H4 (cell line): ENCODE measurements at regions not wholly inside any gene's neighbourhood (a gene's known extent, or its start where the extent isn't known, plus 50 kb on each side); places are given as distances from the start of the nearest gene placed in this dataset.
"Not testable (repeated sequence)": the region's sequence is repeated elsewhere in the genome, so short reads cannot be mapped to it uniquely, and the experiment has no call there.

Experiments
- DNase-seq: peaks from one replicate; pipeline ENCODE4 v3.0.0-alpha.2; 2015; ENCODE audit warnings: low spot score

GRCh38 chr21:19981938-19982337, 1016.3 kb upstream of the NCAM2 start:
- DNase-seq: no peak

- no peak for DNase-seq
Measured at GRCh38 chr21:19986396-19986795, 1011.8 kb upstream of the NCAM2 start.

GRCh38 chr21:19987671-19988070, 1010.5 kb upstream of the NCAM2 start:
- no peak for DNase-seq

GRCh38 chr21:19992540-19992939, 1005.7 kb upstream of the NCAM2 start:
- no peak for DNase-seq

- DNase-seq: no peak
Measured at GRCh38 chr21:19993268-19993667, 1004.9 kb upstream of the NCAM2 start.

- DNase-seq: no peak
Measured at GRCh38 chr21:19995253-19995652, 1003.0 kb upstream of the NCAM2 start.

- no peak for DNase-seq
Measured at GRCh38 chr21:19998453-19998852, 999.8 kb upstream of the NCAM2 start.

- DNase-seq: no peak
Measured at GRCh38 chr21:19999369-20000272, 998.6 kb upstream of the NCAM2 start.

- DNase-seq: no peak
Measured at GRCh38 chr21:20004367-20004766, 993.8 kb upstream of the NCAM2 start.

GRCh38 chr21:20010691-20011200, 987.5 kb upstream of the NCAM2 start:
- DNase-seq: no peak

- DNase-seq: no peak
Measured at GRCh38 chr21:20013851-20014250, 984.4 kb upstream of the NCAM2 start.

- no peak for DNase-seq
Measured at GRCh38 chr21:20016435-20017005, 981.7 kb upstream of the NCAM2 start.

GRCh38 chr21:20020026-20020425, 978.2 kb upstream of the NCAM2 start:
- no peak for DNase-seq

GRCh38 chr21:20023193-20023592, 975.0 kb upstream of the NCAM2 start:
- no peak for DNase-seq

GRCh38 chr21:20024741-20025140, 973.5 kb upstream of the NCAM2 start:
- DNase-seq: no peak

- no peak for DNase-seq
Measured at GRCh38 chr21:20026543-20026942, 971.7 kb upstream of the NCAM2 start.

- DNase-seq: no peak
Measured at GRCh38 chr21:20030390-20030789, 967.8 kb upstream of the NCAM2 start.

GRCh38 chr21:20031807-20032206, 966.4 kb upstream of the NCAM2 start:
- no peak for DNase-seq

- DNase-seq: no peak
Measured at GRCh38 chr21:20040768-20041167, 957.4 kb upstream of the NCAM2 start.

- no peak for DNase-seq
Measured at GRCh38 chr21:20045197-20045596, 953.0 kb upstream of the NCAM2 start.

- not testable (repeated sequence) for DNase-seq
Measured at GRCh38 chr21:20048130-20048837, 949.9 kb upstream of the NCAM2 start.

GRCh38 chr21:20083336-20083735, 914.9 kb upstream of the NCAM2 start:
- DNase-seq: no peak

GRCh38 chr21:20083925-20084324, 914.3 kb upstream of the NCAM2 start:
- DNase-seq: no peak
